Thyroid gland (tissue), 4 donors: ENCODE measurements at regions not wholly inside any gene's neighbourhood (a gene's known extent, or its start where the extent isn't known, plus 50 kb on each side); places are given as distances from the start of the nearest gene placed in this dataset.

ENCODE experiments used
- DNase-seq, 2 donors: peaks; one replicate each; pipeline ENCODE4 v3.0.0-alpha.2; 2019
- H3K27ac ChIP-seq, 3 donors: fragments of 200-600 bp; sonication (generic); 1 replicate in 2 of 3; 2 replicates in 1 of 3; pipeline ENCODE4 v1.5.1; 2016 to 2019; ENCODE audit warnings: mild to moderate bottlenecking in 1 of 3, moderate library complexity in 1 of 3
- H3K27me3 ChIP-seq: fragments of 200-600 bp; sonication (generic); one replicate; pipeline ENCODE4 v1.5.1; 2019
- H3K36me3 ChIP-seq, 2 donors: fragments of 200-600 bp; sonication (generic); one replicate each; pipeline ENCODE4 v1.5.1; 2016 to 2019
- H3K4me1 ChIP-seq, 2 donors: fragments of 200-600 bp; sonication (generic); one replicate each; pipeline ENCODE4 v1.5.1; 2017 to 2019
- H3K4me3 ChIP-seq, 3 donors: fragments of 200-600 bp; sonication (generic); replicated peaks in 1 of 3; 1 replicate in 2 of 3; 2 replicates in 1 of 3; pipeline ENCODE4 v1.5.1; 2016; ENCODE audit warnings: mild to moderate bottlenecking in 1 of 3
- H3K9me3 ChIP-seq: fragments of 200-600 bp; sonication (generic); one replicate; pipeline ENCODE4 v1.5.1; 2017
- POLR2A ChIP-seq, 2 donors: fragments of 450-650 bp; IDR thresholded peaks; one replicate each; pipeline ENCODE4 v1.6.1; 2017; ENCODE audit warnings: antibody characterized with exemption in 2 of 2, mild to moderate bottlenecking in 2 of 2, moderate library complexity in 1 of 2
- WGBS, 2 donors: methylation state at CpG; one replicate each; pipeline ENCODE4 v1.1.5; 2017; 5-methylcytosine and 5-hydroxymethylcytosine counted together
- intact Hi-C: fragments of 100-400 bp; cut with DNase I; formaldehyde crosslinking; loops from one replicate; pipeline ENCODE4 v1.15.1; 2023
- TF ChIP-seq, protein P1 (sequence below), 6 experiments: fragments of 200-600 bp in 3 of 6; fragments of 450-650 bp in 3 of 6; sonication (generic) in 3 of 6; IDR thresholded peaks; one replicate each; pipeline ENCODE4 v1.5.1; 2016 to 2019; ENCODE audit warnings: antibody characterized with exemption in 6 of 6, mild to moderate bottlenecking in 2 of 6, inconsistent platforms in 1 of 6, moderate library complexity in 1 of 6

DNA sequence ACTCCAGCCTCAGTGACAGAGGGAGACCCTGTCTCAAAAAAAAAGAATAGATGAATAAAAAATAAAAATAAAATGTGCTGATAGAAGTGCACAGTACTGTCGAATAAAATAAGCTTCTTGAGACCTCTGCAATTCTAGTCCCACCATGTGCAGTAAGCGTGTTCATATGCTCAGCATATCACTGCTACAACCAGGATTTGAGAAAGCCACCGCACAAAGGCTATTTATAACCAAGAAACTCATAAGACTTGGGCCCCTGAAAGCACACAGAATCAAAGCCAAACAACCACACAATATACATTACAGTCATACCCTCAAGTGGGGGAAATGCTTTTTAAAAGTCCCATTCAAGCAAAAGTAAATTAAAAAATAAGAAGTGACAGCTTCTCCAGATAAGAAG lies 56.5 kb upstream of the FXR1 start:
- Histone ChIP-seq H3K4me1 (no peaks in the 10 kb centered on the region), H3K27me3 (no peaks in the 10 kb centered on the region), H3K9me3 (no peaks in the 10 kb centered on the region), H3K27ac (no peak overlapping the region), H3K36me3 (no peaks in the 10 kb centered on the region), H3K4me3 (no peak overlapping the region)
- intact Hi-C loops, result no loop called here
- no peak for DNase-seq
- TF ChIP-seq POLR2A (IDR thresholded peaks at IDR 0.05), result no peak
- TF ChIP-seq, protein P1, sequence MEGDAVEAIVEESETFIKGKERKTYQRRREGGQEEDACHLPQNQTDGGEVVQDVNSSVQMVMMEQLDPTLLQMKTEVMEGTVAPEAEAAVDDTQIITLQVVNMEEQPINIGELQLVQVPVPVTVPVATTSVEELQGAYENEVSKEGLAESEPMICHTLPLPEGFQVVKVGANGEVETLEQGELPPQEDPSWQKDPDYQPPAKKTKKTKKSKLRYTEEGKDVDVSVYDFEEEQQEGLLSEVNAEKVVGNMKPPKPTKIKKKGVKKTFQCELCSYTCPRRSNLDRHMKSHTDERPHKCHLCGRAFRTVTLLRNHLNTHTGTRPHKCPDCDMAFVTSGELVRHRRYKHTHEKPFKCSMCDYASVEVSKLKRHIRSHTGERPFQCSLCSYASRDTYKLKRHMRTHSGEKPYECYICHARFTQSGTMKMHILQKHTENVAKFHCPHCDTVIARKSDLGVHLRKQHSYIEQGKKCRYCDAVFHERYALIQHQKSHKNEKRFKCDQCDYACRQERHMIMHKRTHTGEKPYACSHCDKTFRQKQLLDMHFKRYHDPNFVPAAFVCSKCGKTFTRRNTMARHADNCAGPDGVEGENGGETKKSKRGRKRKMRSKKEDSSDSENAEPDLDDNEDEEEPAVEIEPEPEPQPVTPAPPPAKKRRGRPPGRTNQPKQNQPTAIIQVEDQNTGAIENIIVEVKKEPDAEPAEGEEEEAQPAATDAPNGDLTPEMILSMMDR (IDR thresholded peaks at IDR 0.05), result no peak
- WGBS, 2 donors, result 88 to 90% methylated on average over 3 of the region's 3 CpGs

DNA sequence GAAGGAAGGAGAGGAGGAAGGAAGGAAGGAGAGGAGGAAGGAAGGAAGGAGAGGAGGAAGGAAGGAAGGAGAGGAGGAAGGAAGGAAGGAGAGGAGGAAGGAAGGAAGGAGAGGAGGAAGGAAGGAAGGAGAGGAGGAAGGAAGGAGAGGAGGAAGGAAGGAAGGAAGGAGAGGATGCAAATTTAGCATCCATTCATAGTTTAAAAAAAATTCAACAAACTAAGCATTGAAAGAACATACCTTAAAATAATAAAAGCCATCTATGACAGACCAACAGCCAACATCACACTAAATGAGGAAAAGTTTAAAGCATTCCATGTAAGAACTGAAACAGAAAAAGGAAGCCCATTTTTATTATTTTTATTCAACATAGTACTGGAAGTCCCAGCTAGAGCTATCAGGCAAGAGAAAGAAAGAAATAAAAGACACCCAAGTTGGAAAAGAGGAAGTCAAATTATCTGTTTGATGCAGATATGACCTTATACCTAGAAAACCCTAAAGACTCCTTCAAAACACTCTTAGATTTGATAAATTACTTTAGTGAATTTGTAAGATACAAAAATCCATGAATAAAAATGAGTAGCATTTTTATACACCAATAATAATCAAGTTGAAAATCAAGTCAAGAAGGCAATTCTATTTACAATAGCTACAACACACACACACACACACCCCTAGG lies 52.2 kb upstream of the FXR1 start:
- no peaks in the 10 kb centered on the region for H3K36me3 ChIP-seq
- no peak overlapping the region for H3K4me3 ChIP-seq
- no peak for TF ChIP-seq POLR2A (IDR thresholded peaks at IDR 0.05)
- TF ChIP-seq, protein P1 (IDR thresholded peaks at IDR 0.05), result no peak
- no peak for DNase-seq
- no peaks in the 10 kb centered on the region for H3K27me3 ChIP-seq
- intact Hi-C loops, result no loop called here
- H3K9me3 ChIP-seq, result no peaks in the 10 kb centered on the region
- H3K4me1 ChIP-seq, result no peaks in the 10 kb centered on the region
- no peak overlapping the region for H3K27ac ChIP-seq
